ENCODE measurements at regions not wholly inside any gene's neighbourhood (a gene's known extent, or its start where the extent isn't known, plus 50 kb on each side); places are given as distances from the start of the nearest gene placed in this dataset.
A peak's percentile ranks its signal among the peaks of the same experiment; 100 is the strongest.
"Not testable (repeated sequence)": the region's sequence is repeated elsewhere in the genome, so short reads cannot be mapped to it uniquely, and the experiment has no call there.

DNA sequence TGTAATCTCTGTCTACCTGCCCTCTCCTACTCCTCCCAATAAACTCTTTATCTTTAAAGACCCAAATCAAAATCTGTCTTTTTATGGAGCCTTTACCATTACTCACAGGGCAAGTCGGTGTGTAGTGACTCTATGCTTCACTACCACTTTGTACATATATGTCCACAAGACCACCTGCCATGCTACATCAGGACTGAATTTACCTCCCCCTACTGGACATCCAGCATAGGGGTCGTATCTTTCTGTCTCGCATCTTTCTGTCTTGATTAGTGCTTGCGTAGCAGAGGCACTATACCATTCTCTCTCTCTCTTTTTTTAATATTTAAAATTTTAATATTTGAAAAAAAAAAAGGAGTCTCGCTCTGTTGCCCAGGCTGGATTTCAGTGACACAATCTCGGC is 587.5 kb downstream of the SOX5 start:
- no peaks in the 10 kb centered on the region for H3K36me3 Mint-ChIP-seq (ENCODE audit: low read depth, unreplicated experiment)
- no peaks in the 10 kb centered on the region for H3K4me1 Mint-ChIP-seq (ENCODE audit: unreplicated experiment)
- no peaks in the 10 kb centered on the region for H3K9me3 Mint-ChIP-seq (ENCODE audit: unreplicated experiment)
- no peak overlapping the region for H3K4me3 Mint-ChIP-seq (ENCODE audit: unreplicated experiment)
- no peaks in the 10 kb centered on the region for H3K27me3 Mint-ChIP-seq (ENCODE audit: unreplicated experiment)
- TF ChIP-seq, protein P1, sequence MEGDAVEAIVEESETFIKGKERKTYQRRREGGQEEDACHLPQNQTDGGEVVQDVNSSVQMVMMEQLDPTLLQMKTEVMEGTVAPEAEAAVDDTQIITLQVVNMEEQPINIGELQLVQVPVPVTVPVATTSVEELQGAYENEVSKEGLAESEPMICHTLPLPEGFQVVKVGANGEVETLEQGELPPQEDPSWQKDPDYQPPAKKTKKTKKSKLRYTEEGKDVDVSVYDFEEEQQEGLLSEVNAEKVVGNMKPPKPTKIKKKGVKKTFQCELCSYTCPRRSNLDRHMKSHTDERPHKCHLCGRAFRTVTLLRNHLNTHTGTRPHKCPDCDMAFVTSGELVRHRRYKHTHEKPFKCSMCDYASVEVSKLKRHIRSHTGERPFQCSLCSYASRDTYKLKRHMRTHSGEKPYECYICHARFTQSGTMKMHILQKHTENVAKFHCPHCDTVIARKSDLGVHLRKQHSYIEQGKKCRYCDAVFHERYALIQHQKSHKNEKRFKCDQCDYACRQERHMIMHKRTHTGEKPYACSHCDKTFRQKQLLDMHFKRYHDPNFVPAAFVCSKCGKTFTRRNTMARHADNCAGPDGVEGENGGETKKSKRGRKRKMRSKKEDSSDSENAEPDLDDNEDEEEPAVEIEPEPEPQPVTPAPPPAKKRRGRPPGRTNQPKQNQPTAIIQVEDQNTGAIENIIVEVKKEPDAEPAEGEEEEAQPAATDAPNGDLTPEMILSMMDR (IDR thresholded peaks at IDR 0.05; ENCODE audit: unreplicated experiment), result peak; percentile 58
- no peak overlapping the region for H3K27ac Mint-ChIP-seq (ENCODE audit: unreplicated experiment)
- DNase-seq (ENCODE audit: low spot score), result no peak

DNA sequence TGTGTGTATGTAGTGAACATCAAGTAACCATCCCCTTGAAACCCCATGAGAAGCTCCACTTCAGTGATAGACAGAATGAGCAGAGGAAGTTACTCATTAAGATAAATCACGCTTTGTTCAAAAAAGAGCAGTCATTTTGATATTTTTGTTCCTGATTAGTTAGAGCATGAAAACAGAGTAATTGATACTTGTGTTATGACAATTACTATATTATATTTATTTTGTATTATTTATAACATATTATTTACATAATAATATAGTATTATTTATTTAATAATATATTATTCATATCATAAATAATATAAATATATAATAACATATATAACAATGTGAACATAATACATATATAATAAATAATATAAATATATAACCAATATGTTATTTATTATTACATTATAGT is 580.9 kb downstream of the SOX5 start:
- Mint-ChIP-seq H3K36me3 (ENCODE audit: low read depth, unreplicated experiment) (no peaks in the 10 kb centered on the region), H3K4me1 (ENCODE audit: unreplicated experiment) (no peaks in the 10 kb centered on the region), H3K27ac (ENCODE audit: unreplicated experiment) (no peak overlapping the region), H3K27me3 (ENCODE audit: unreplicated experiment) (no peaks in the 10 kb centered on the region), H3K9me3 (ENCODE audit: unreplicated experiment) (no peaks in the 10 kb centered on the region), H3K4me3 (ENCODE audit: unreplicated experiment) (no peak overlapping the region)
- DNase-seq (ENCODE audit: low spot score), result no peak
- TF ChIP-seq, protein P1 (IDR thresholded peaks at IDR 0.05; ENCODE audit: unreplicated experiment), result no peak

DNA sequence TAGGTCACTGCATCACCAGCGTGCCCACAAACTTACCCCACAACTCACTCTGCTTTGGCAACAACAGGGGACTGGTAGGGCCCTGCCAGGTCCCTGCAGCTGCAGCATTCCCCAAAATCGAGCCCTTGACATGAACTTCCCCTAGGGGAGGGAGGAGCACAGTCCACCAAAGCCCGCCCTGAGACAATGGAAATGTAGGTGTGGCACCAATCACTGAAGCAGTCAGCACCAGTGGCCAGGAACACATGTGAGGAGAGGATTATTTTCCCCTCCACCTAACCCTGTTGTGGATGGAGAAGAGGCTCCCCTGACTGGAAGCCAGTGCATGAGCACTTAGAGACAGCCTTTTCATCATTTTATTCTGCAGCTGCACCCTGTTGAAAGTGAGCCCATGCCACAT is 573.8 kb downstream of the SOX5 start:
- Mint-ChIP-seq H3K27ac (ENCODE audit: unreplicated experiment) (no peak overlapping the region), H3K4me3 (ENCODE audit: unreplicated experiment) (no peak overlapping the region), H3K9me3 (ENCODE audit: unreplicated experiment) (peaks cover 5% of the 10 kb centered on the region), H3K36me3 (ENCODE audit: low read depth, unreplicated experiment) (no peaks in the 10 kb centered on the region), H3K27me3 (ENCODE audit: unreplicated experiment) (peaks cover 3% of the 10 kb centered on the region), H3K4me1 (ENCODE audit: unreplicated experiment) (no peaks in the 10 kb centered on the region)
- TF ChIP-seq, protein P1 (IDR thresholded peaks at IDR 0.05; ENCODE audit: unreplicated experiment), result no peak
- no peak for DNase-seq (ENCODE audit: low spot score)

DNA sequence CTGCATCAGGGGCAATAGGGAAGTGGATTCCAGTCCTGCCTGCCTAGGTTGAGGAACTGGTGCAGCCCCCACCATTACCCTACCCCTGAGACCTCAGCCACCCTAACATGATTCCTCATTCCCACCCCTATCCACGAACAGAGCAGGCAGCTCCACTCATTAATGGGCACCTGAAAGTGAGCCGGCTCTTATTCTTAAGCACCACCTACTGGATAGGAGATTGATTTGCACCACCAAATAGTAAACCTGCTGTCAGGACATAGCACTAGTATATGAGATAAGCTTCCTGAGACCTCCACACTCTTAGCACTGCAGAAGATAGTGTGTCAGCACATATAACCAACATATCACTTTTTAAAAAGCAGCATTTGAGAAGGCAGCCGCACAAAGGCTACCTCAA is 573.2 kb downstream of the SOX5 start:
- H3K27ac Mint-ChIP-seq (ENCODE audit: unreplicated experiment), result no peak overlapping the region
- TF ChIP-seq, protein P1 (IDR thresholded peaks at IDR 0.05; ENCODE audit: unreplicated experiment), result no peak
- no peak overlapping the region for H3K4me3 Mint-ChIP-seq (ENCODE audit: unreplicated experiment)
- H3K36me3 Mint-ChIP-seq (ENCODE audit: low read depth, unreplicated experiment), result no peaks in the 10 kb centered on the region
- H3K9me3 Mint-ChIP-seq (ENCODE audit: unreplicated experiment), result peaks cover 5% of the 10 kb centered on the region
- H3K4me1 Mint-ChIP-seq (ENCODE audit: unreplicated experiment), result no peaks in the 10 kb centered on the region
- DNase-seq (ENCODE audit: low spot score), result no peak
- H3K27me3 Mint-ChIP-seq (ENCODE audit: unreplicated experiment), result peaks cover 3% of the 10 kb centered on the region

DNA sequence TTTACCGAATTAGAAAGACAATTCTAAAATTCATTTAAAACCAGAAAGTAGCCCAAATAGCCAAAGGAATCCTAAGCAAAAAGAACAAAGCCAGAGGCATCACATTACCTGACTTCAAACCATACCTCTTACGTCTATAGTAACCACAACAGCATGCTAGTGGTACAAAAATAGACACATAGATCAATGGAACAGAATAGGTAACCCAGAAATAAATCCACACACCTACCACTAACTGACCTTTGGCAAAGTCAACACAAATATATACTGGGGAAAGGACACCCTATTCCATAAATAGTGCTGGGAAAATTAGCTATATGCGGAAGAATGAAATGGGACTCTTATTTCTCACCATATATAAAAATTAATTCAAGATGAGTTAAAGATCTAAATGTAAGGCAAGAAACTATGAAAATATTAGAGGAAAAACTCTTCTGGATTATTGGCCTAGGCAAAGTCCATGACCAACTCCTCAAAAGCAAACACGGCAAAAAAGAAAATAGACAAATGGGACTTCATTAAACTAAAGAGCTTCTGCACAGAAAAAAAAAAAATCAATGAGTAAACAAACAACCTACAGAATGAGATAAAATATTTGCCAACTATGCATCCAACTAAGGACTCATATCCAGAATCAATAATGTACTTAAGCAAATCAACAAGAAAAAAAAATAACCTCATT is 568.9 kb downstream of the SOX5 start:
- Mint-ChIP-seq H3K4me3 (ENCODE audit: unreplicated experiment) (no peak overlapping the region), H3K27ac (ENCODE audit: unreplicated experiment) (no peak overlapping the region)

DNA sequence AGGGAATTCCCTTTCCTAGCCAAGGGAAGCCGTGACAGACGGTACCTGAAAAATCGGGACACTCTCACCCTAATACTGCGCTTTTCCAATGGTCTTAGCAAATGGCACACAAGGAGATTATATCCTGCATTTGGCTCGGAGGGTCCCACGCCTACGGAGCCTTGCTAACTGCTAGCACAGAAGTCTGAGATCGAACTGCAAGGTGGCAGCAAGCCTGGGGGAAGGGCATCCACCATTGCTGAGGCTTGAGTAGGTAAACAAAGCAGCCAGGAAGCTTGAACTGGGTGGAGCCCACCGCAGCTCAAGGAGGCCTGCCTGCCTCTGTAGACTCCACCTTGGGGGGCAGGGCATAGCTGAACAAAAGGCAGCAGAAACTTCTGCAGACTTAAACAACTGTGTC is 560.6 kb downstream of the SOX5 start:
- not testable (repeated sequence) for H3K9me3 Mint-ChIP-seq (ENCODE audit: unreplicated experiment); H3K27ac Mint-ChIP-seq (ENCODE audit: unreplicated experiment); H3K4me1 Mint-ChIP-seq (ENCODE audit: unreplicated experiment)

More for the DNA sequence above, 568.9 kb downstream of the SOX5 start:
- TF ChIP-seq, protein P1 (IDR thresholded peaks at IDR 0.05; ENCODE audit: unreplicated experiment), result no peak
- H3K36me3 Mint-ChIP-seq (ENCODE audit: low read depth, unreplicated experiment), result no peaks in the 10 kb centered on the region
- H3K9me3 Mint-ChIP-seq (ENCODE audit: unreplicated experiment), result peaks cover 5% of the 10 kb centered on the region
- DNase-seq (ENCODE audit: low spot score), result no peak
- peaks cover 3% of the 10 kb centered on the region for H3K27me3 Mint-ChIP-seq (ENCODE audit: unreplicated experiment)
- no peaks in the 10 kb centered on the region for H3K4me1 Mint-ChIP-seq (ENCODE audit: unreplicated experiment)

DNA sequence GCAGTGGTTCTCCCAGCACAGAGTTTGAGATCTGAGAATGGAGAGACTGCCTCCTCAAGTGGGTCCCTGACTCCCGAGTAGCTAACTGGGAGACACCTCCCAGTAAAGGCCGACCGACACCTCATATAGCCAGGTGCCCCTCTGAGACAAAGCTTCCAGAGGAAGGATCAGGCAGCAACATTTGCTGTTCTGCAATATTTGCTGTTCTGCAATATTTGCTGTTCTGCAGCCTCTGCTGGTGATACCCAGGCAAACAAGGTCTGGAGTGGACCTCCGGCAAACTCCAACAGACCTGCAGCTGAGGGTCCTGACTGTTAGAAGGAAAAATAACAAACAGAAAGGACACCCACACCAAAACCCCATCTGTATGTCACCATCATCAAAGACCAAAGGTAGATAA is 560.2 kb downstream of the SOX5 start:
- H3K27ac Mint-ChIP-seq (ENCODE audit: unreplicated experiment); H3K27me3 Mint-ChIP-seq (ENCODE audit: unreplicated experiment); DNase-seq (ENCODE audit: low spot score); H3K9me3 Mint-ChIP-seq (ENCODE audit: unreplicated experiment); H3K4me1 Mint-ChIP-seq (ENCODE audit: unreplicated experiment); H3K36me3 Mint-ChIP-seq (ENCODE audit: low read depth, unreplicated experiment); H3K4me3 Mint-ChIP-seq (ENCODE audit: unreplicated experiment): not testable (repeated sequence)

More for the DNA sequence above, 560.6 kb downstream of the SOX5 start:
- H3K4me3 Mint-ChIP-seq (ENCODE audit: unreplicated experiment); H3K27me3 Mint-ChIP-seq (ENCODE audit: unreplicated experiment); H3K36me3 Mint-ChIP-seq (ENCODE audit: low read depth, unreplicated experiment); DNase-seq (ENCODE audit: low spot score): not testable (repeated sequence)

Data from endothelial cell (in vitro differentiated cells).